GM10266 (cell line): ENCODE measurements at regions not wholly inside any gene's neighbourhood (a gene's known extent, or its start where the extent isn't known, plus 50 kb on each side); places are given as distances from the start of the nearest gene placed in this dataset.

Experiments used
- DNase-seq: peaks from one replicate; pipeline ENCODE4 v3.0.0; 2012; ENCODE audit errors: extremely low spot score
- TF ChIP-seq, protein P1 (sequence below): IDR thresholded peaks from 2 replicates; pipeline ENCODE4 v1.5.1; 2012; ENCODE audit warnings: mild to moderate bottlenecking, low read depth; ENCODE audit not compliant: control insufficient read depth, insufficient read depth; ENCODE audit errors: missing control alignments

DNA sequence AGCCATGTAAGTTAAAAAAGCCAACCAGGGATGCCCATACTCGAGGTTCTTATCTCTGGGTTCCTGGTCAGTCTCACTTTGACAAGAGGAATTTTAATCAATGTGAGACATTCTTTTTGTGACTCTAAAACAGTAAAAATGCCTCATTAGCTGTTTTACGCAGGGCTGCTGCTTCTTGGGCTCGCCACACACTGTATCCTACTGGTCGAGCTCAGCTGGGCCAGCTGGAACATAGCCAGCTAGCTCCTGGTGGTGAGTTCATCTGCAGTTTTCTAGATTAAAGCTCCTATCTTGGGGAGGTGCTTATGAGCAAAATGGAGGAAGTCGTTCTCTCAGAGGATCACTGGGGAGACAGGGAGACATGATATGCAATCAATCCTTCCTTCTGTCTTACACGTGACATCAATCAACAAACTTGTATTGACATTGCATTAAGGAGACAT lies 55.9 kb upstream of the LEF1 start:
- TF ChIP-seq, protein P1, sequence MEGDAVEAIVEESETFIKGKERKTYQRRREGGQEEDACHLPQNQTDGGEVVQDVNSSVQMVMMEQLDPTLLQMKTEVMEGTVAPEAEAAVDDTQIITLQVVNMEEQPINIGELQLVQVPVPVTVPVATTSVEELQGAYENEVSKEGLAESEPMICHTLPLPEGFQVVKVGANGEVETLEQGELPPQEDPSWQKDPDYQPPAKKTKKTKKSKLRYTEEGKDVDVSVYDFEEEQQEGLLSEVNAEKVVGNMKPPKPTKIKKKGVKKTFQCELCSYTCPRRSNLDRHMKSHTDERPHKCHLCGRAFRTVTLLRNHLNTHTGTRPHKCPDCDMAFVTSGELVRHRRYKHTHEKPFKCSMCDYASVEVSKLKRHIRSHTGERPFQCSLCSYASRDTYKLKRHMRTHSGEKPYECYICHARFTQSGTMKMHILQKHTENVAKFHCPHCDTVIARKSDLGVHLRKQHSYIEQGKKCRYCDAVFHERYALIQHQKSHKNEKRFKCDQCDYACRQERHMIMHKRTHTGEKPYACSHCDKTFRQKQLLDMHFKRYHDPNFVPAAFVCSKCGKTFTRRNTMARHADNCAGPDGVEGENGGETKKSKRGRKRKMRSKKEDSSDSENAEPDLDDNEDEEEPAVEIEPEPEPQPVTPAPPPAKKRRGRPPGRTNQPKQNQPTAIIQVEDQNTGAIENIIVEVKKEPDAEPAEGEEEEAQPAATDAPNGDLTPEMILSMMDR, result no peak
- DNase-seq, result no peak

DNA sequence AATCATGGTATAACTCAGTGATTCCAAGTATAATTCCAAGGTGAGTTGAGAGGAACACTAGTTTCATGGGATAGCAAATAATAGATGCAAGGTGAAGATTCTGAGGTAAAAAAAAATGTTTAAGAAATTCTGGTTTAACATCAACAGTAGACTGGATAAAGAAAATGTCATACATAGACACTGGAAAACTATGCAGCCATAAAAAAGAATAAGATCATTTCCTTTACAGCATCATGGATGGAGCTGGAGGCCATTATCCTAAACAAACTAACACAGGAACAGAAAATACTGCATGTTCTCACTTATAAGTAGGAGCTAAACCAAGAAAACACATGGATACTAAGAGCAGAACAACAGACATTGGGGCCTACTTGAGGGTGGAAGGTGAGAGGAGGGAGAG lies 54.6 kb upstream of the LEF1 start:
- no peak for DNase-seq
- TF ChIP-seq, protein P1, result no peak

DNA sequence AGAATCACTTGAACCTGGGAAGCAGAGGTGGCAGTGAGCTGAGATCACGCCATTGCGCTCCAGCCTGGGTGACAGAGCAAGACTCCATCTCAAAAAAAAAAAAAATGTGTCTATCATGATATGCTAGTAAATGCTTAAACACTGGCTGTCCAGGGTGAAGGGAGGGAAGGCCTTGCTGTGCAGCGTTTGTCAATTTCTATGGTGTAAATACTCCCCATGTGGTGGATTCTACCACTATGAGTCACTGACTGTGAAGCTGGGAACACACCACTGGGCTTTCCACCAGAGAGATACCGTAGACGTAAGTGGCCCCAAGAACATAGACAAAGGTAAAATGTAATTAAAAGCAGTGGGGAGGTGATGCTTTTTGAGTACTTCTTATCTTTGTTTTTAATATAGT lies 51.3 kb upstream of the LEF1 start:
- DNase-seq, result no peak
- TF ChIP-seq, protein P1, result no peak
